ENCODE measurements at regions not wholly inside any gene's neighbourhood (a gene's known extent, or its start where the extent isn't known, plus 50 kb on each side); places are given as distances from the start of the nearest gene placed in this dataset.
A peak's percentile ranks its signal among the peaks of the same experiment; 100 is the strongest.
"Not testable (repeated sequence)": the region's sequence is repeated elsewhere in the genome, so short reads cannot be mapped to it uniquely, and the experiment has no call there.

GRCh38 chr15:87537295-87537694 lies 719.2 kb downstream of the NTRK3 start:
- Histone ChIP-seq H3K36me3 (no peaks in the 10 kb centered on the region), H3K4me2 (no peak overlapping the region), H3K79me2 (ENCODE audit: low read depth) (no peaks in the 10 kb centered on the region), H3K9me3 (ENCODE audit: low read depth) (no peaks in the 10 kb centered on the region), H4K20me1 (ENCODE audit: low read depth) (no peaks in the 10 kb centered on the region), H3K27me3 (no peaks in the 10 kb centered on the region), H3K27ac (no peak overlapping the region), H2AFZ (replicated peaks) (no peak overlapping the region), H3K4me1 (no peaks in the 10 kb centered on the region), H3K9ac (no peak overlapping the region), H3F3A (ENCODE audit: low read depth) (no peaks in the 10 kb centered on the region), H3K4me3 (no peak overlapping the region)
- Mint-ChIP-seq H3K4me3 (no peak overlapping the region), H3K9me3 (peaks cover 6% of the 10 kb centered on the region), H3K27ac (no peak overlapping the region), H3K4me1 (no peaks in the 10 kb centered on the region), H3K27me3 (ENCODE audit: insufficient read depth, low read depth) (no peaks in the 10 kb centered on the region), H3K36me3 (no peaks in the 10 kb centered on the region)
- no peak for DNase-seq (ENCODE audit: low spot score)
- TF ChIP-seq EZH2 (IDR thresholded peaks at IDR 0.05) (no peak), EZH2phosphoT487 (IDR thresholded peaks at IDR 0.05) (no peak), CTCF (IDR thresholded peaks at IDR 0.05) (no peak)

- not testable (repeated sequence) for H3K27me3 Mint-ChIP-seq (ENCODE audit: insufficient read depth, low read depth); H3K4me3 Mint-ChIP-seq; H3K4me2 ChIP-seq; H3K4me3 ChIP-seq; H3K27ac Mint-ChIP-seq; H3K27ac ChIP-seq; H3K27me3 ChIP-seq; H2AFZ ChIP-seq (replicated peaks); H3K4me1 ChIP-seq; H4K20me1 ChIP-seq (ENCODE audit: low read depth); H3K79me2 ChIP-seq (ENCODE audit: low read depth); H3K36me3 ChIP-seq; DNase-seq (ENCODE audit: low spot score); H3K9me3 Mint-ChIP-seq; H3F3A ChIP-seq (ENCODE audit: low read depth); H3K9me3 ChIP-seq (ENCODE audit: low read depth); H3K9ac ChIP-seq; H3K36me3 Mint-ChIP-seq; H3K4me1 Mint-ChIP-seq
Measured at GRCh38 chr15:87533637-87534036, 722.9 kb downstream of the NTRK3 start.

GRCh38 chr15:87528873-87529272 lies 727.7 kb downstream of the NTRK3 start:
- H3K9me3 ChIP-seq (ENCODE audit: low read depth): no peaks in the 10 kb centered on the region
- peaks cover 2% of the 10 kb centered on the region for H3K27me3 Mint-ChIP-seq (ENCODE audit: insufficient read depth, low read depth)
- no peaks in the 10 kb centered on the region for H3K27me3 ChIP-seq
- no peaks in the 10 kb centered on the region for H3K36me3 Mint-ChIP-seq
- H3K9me3 Mint-ChIP-seq: peaks cover 9% of the 10 kb centered on the region
- no peaks in the 10 kb centered on the region for H3K79me2 ChIP-seq (ENCODE audit: low read depth)
- H2AFZ ChIP-seq (replicated peaks): no peak overlapping the region
- H3K4me3 Mint-ChIP-seq: no peak overlapping the region
- no peak overlapping the region for H3K27ac ChIP-seq
- no peaks in the 10 kb centered on the region for H3F3A ChIP-seq (ENCODE audit: low read depth)
- H4K20me1 ChIP-seq (ENCODE audit: low read depth): no peaks in the 10 kb centered on the region
- H3K4me1 ChIP-seq: peaks cover 7% of the 10 kb centered on the region
- no peaks in the 10 kb centered on the region for H3K36me3 ChIP-seq
- H3K9ac ChIP-seq: no peak overlapping the region
- no peak for TF ChIP-seq EZH2phosphoT487 (IDR thresholded peaks at IDR 0.05)
- no peak for TF ChIP-seq CTCF (IDR thresholded peaks at IDR 0.05)
- TF ChIP-seq EZH2 (IDR thresholded peaks at IDR 0.05): no peak
- no peaks in the 10 kb centered on the region for H3K4me1 Mint-ChIP-seq
- H3K27ac Mint-ChIP-seq: no peak overlapping the region
- H3K4me2 ChIP-seq: no peak overlapping the region
- no peak for DNase-seq (ENCODE audit: low spot score)
- H3K4me3 ChIP-seq: no peak overlapping the region

GRCh38 chr15:87527875-87528274 lies 728.7 kb downstream of the NTRK3 start:
- H3K4me1 Mint-ChIP-seq: no peaks in the 10 kb centered on the region
- DNase-seq (ENCODE audit: low spot score): no peak
- no peak overlapping the region for H3K9ac ChIP-seq
- H3K4me3 Mint-ChIP-seq: no peak overlapping the region
- H3K9me3 Mint-ChIP-seq: peaks cover 3% of the 10 kb centered on the region
- H3K27ac Mint-ChIP-seq: no peak overlapping the region
- H3F3A ChIP-seq (ENCODE audit: low read depth): no peaks in the 10 kb centered on the region
- no peaks in the 10 kb centered on the region for H3K36me3 ChIP-seq
- H3K27me3 ChIP-seq: no peaks in the 10 kb centered on the region
- peaks cover 7% of the 10 kb centered on the region for H3K4me1 ChIP-seq
- H3K27ac ChIP-seq: no peak overlapping the region
- TF ChIP-seq EZH2phosphoT487 (IDR thresholded peaks at IDR 0.05): no peak
- TF ChIP-seq CTCF (IDR thresholded peaks at IDR 0.05): no peak
- no peak for TF ChIP-seq EZH2 (IDR thresholded peaks at IDR 0.05)
- H3K9me3 ChIP-seq (ENCODE audit: low read depth): no peaks in the 10 kb centered on the region
- H3K79me2 ChIP-seq (ENCODE audit: low read depth): no peaks in the 10 kb centered on the region
- no peak overlapping the region for H3K4me2 ChIP-seq
- H4K20me1 ChIP-seq (ENCODE audit: low read depth): no peaks in the 10 kb centered on the region
- H3K4me3 ChIP-seq: no peak overlapping the region
- H3K36me3 Mint-ChIP-seq: no peaks in the 10 kb centered on the region
- peak overlapping the region; percentile 19 for H2AFZ ChIP-seq (replicated peaks)
- H3K27me3 Mint-ChIP-seq (ENCODE audit: insufficient read depth, low read depth): peaks cover 2% of the 10 kb centered on the region

Measured in neural progenitor cell (in vitro differentiated cells).